SKM-1 (cell line): ENCODE measurements at regions not wholly inside any gene's neighbourhood (a gene's known extent, or its start where the extent isn't known, plus 50 kb on each side); places are given as distances from the start of the nearest gene placed in this dataset.
"Not testable (repeated sequence)": the region's sequence is repeated elsewhere in the genome, so short reads cannot be mapped to it uniquely, and the experiment has no call there.

Source experiments
- DNase-seq: peaks from one replicate; lab custom pipeline; 2025; ENCODE audit not compliant: unreplicated experiment; lab: John Stamatoyannopoulos, UW

DNA sequence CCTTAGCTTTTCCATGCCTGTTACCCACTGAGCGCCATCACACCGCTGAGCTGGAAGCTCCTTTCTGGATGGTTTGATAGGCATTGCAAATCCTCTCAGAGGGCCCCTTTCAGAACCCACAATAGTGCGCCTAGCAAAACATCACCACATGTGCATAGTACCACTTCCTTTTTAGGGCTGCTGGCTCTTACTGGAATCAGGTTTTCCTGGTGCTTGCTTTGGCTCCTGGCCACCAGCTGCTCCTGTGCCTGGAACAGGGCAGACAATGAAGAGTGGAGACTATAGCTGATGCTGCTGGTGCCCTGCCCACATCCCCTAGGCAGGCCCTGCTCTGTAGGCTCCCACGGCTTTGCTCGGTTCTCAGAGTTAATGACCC is 163.6 kb upstream of the SEMA6A start:
- DNase-seq: no peak

DNA sequence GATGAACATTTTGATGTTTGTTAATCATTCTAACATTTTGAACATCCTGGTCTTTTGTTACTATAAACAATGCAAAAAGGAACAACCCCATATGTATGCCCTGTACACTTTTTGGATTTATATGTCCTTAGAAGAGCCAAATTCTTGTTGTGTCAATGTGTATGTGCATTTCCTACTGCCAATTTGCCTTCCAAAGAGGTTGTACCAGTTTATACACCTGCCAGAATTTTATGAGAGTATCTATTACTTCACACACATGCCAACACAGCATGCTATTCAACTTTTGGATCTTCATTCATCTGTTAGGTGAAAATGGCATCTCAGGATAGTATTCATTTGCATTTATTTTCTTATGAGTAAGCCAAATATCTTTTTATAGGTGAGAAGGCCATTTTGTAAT is 162.0 kb upstream of the SEMA6A start:
- DNase-seq: no peak

DNA sequence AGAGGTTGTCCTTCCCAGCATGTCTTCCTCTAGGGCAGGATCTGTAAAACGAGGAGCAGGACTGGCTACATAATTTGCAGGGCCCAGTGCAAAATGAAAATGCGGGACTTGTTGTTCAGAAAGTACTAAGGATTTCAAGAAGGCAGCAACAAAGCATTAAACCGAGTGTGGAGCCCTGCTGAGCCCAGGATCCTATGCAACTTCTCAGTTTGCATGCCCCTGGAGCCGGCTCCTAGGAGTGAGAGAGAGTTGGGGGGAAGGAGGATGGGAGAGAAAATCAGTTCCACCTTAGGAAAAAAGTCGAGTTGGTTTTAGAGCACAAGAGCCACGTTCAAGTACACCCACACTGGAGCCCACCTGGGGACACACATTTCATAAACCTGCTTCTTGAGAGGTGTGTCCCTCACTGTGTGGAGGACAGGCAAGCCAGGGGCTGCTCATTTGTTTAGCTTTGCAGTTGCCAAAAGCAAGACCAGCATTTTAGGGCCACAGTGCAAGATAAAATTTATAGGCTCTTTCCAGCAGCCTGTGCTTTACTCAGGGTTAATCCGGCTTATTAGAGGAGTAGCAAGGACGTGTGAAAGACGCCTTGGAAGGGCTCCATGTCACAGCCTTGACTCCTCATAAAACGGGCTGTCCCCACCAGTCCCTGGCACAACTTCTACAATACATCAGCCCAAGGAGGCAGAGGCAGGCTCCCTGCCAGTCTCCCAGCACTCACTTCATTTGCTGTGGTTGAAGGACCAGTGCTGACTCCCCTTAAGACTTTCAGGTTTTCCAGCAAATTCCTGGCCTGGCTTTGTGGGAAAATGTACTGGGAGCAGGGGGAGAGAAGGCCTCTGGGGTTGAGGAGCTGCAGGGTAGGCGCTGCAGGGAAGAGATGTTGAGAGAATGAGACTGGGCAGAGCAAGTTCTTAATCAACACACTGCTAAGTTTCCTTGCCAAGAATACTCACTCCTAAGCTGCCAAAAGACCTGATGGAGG is 159.7 kb upstream of the SEMA6A start:
- DNase-seq: no peak

DNA sequence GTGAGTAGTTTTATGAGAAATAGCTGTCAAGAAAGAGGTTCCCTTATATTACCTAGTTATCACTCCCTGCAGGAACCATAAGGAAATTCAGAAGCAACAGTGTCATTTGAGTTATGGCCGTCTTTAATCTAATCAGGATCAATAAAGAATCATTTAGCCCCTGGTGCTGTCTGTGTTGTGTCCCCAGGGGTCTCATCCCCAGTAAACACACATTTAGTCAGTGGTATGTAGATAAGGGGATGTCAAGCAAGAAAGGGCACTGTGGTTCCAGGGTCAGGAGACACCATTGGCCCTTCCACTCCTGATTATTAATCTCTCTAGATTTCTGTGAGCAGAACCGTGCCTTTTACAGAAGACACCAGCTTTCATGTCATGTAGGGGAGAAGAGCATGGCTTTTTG is 158.0 kb upstream of the SEMA6A start:
- DNase-seq: no peak

DNA sequence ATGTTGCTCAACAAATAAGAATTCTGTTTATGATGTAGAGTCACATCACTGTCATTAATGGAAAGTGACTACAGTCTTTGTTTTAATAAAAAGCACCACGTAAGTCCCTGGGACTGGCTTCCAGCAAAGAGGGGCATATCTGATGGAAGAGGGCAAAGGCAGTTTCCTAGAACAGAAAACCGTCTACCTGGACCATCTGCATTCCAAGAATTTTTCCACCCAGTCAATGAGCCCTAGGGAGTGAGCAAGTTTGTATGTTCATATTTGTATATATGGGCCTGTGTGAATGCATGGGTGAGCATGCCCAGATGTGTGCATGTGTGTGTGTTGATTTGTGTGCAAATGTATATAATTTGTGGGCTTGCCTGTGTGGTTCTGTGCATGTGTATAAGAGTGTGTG is 156.8 kb upstream of the SEMA6A start:
- no peak for DNase-seq

DNA sequence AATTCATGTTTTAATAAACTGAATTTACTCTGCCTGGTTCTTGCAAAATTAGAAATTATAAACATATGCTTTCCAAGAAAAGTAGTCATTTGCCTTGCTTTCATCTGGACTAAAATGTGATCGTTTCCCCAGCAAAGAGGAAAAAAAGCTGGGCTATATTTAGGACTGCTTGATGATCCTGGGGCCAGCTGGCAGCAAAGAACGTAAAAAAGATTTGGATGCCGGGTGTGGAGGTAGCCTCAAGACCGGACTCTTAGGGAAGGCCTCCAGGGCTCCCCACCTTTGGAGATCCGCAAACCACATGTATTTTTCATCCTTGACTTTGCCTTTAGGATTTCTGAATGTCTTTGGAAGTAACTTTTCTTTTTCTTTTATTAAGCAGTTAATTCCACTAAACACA is 156.1 kb upstream of the SEMA6A start:
- DNase-seq: no peak

DNA sequence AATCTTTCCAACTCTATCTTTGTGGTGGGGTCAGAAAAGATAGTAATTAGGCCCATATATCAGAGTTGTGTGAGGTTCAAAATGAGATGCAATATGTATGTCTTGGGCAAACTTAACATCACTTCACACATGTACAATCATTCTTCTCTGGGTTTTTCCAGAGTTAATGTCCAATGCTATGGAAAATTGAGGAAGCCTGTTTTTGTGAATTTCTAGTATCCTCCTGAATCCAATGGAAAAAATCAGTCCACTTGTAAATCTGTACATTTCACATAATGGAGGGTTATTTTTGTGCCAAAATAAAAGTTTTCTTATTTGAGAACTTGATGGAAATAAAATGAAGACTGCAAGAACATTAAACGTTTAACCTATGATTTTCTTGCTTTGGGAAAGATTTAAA is 155.6 kb upstream of the SEMA6A start:
- no peak for DNase-seq

DNA sequence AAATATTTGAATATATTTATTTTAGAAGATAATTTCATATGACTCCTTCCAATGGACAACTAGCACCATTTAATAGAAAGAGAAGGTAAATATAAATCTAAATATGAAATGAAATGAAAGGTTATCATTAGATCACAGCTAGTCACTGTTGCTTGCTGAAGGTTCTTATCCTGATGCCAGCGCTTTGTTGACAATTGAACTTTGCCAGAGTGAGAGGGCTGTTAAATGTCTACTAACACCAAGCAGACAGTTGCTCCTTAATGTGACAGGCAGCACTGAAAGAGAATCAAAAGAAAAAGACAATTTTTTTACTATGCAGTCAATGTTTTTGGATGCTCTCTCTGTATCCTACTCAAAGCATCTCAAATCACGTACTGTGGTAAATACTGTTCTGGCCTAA is 152.6 kb upstream of the SEMA6A start:
- DNase-seq: no peak

DNA sequence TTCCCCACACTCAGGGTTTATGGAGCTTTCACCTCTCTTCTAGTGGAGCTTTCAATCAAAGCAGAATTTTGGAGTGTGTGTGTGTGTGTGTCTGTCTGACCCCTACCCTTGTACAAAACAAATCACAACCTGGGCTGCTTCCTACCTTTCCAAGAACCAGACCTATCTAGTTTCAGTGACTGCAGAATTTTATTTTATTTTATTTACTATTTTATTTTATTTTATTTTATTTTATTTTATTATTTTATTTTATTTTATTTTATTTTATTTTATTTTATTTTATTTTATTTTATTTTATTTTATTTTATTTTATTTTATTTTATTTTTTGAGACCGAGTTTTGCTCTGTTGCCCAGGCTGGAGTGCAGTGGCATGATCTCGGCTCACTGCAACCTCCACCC is 151.6 kb upstream of the SEMA6A start:
- not testable (repeated sequence) for DNase-seq

DNA sequence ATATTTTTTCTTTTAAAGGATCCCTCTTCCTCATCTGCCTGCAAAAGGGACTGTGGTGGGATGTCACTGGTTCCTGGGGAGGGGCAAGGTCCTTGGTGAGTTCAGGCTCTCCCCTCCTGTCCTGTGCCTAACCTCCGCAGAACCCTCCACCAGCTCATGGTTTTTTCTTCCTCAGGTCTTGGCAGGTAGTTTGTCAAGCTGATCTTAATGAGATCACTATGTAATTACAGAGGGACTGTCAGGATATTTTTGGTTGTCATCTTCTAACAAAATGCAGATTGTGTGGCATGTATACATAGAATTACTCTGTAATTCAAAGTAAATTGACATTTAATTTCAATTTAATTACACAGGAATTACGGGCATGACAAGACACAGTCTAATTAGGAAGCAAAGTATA is 150.3 kb upstream of the SEMA6A start:
- no peak for DNase-seq

DNA sequence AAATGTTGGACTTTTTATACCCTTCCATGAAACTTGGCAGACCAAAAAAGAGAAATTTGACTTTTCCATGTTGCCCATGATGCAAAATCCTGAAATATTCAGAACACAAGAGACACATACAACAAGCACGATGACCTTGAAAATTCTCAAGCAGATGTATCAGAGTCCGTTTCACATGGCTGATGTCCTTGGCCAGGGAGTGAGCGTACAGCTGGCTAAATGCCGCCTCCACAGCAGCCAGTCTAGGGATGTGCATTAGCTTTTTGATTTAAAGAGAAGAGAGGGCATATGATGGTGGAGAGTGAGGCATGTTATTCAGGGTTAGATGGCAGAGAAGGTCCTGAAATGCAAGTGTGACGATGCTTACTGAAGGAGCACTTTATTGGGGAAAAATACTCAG is 148.0 kb upstream of the SEMA6A start:
- DNase-seq: no peak

DNA sequence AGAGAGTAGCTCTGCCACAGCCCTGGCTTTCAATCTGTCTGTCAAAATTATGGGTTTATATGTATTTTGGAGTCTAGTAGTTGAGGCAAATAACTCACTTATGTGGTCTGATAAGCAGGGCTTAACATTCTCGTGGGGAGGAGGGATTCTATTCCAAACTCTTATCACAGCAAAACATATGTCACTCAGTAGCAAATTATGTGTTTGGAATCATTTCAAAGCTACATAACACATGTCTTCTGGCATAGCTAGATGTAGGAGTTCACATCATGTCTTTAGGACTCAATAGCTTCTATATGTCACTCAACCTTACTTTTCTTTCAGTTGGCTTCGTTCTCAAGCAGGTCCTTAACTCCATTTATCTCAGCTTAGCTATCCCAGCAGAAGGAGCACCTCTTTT is 144.5 kb upstream of the SEMA6A start:
- DNase-seq: no peak

DNA sequence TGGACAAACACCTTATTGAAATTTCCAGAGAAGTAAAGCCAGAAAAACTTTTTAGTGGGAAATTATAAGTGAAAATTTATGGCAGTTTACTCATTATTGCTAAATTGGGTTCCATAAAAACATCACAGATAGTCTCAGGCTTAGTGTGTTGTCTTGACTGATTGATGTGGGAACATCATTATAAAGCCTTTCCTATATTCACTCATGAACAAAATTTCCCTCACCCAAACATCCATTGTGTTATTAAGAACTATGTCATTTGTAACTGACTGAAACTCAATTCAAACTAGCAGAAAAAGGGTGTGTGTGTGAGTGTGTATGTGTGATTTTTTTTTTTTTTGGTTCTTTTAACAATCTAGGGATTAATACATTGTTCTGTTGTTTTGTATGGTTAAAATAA is 143.7 kb upstream of the SEMA6A start:
- no peak for DNase-seq

DNA sequence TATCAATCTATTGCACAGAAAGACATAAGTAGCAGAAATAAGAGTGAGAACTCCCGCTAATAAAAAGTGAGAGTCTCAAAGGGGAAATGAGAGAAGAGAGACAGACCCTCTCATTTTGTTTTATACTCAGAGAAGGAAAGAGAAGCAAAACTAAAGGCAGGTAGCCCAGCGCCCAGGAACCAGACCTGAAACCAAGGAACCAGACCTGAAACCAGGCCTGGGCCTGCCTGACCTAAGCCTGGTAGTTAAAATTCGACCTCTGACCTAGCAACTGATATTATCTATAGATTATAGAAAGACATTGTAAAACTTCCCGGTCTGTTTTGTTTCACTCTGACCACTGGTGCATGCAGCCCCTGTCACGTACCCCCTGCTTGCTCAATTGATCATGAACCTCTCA is 134.5 kb upstream of the SEMA6A start:
- DNase-seq: no peak

DNA sequence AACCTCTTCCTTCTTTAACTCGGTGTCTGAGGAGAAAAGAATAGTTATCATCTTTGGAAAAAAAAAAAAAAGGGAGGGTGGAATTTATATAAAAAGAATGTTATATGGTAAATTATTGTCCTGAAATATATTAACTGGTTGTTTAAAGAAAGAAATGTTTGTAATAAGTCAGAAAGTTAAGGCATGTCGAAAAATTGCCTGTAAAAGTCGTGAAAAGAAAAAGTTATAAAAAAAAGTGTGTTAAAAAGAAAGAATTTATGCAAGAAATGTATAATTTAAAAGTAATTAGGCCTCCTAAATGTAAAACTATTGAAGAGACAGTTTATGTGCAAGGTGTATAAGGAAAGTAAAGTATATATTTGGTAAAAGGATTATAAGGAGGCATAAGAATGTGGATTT is 130.5 kb upstream of the SEMA6A start:
- not testable (repeated sequence) for DNase-seq

DNA sequence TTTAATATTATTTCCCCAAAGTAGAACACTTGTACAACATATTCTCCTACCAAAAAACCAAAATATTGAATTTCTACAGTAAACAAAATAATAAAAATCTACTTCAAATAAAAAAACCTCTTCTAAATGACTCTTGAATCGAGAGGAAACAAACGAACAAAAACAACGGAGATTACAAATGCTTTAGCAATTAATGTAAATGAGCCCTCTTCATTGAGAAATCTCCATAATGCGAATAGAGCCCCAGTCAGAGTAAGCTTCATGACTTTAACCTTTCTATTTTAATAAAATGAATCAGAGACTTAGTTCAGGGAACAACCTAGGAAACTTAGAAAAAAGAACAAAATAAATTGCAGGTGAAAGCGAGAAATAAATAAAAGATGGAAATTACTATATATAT is 129.3 kb upstream of the SEMA6A start:
- DNase-seq: no peak

DNA sequence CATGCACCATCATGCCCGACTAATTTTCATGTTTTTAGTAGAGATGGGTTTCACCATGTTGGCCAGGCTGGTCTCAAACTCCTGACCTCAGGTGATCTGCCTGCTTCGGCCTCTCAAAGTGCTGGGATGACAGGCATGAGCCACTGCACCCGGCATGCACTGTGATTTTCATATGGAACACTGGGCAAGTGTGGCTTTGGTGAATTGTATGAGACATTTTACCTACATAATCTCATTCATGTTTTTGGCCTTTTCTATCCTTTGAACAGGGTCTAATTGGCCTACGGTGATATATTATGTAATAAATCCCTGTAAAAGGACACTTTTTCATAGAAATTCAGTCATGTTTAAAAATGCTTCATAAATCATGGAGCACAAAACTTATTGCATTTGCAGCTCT is 128.7 kb upstream of the SEMA6A start:
- no peak for DNase-seq

DNA sequence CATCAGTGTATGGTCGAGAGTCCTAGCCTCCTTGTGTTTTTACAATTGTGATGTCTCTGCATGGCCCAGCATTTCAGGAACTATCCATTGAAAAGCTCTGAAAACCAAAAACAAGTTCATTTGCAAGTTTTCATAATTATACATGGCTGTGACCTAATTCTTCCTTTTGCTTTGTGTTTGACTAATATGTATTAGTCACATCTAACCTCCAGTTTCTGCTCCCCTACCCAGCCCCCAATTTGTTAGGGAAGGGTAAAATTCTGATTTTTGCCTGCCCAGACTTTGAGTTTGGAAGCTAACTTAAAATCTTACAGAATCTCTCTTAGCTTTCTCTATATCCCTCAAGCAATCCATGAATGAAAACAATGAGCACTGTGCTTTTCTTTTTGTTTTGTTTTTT is 128.2 kb upstream of the SEMA6A start:
- DNase-seq: no peak

DNA sequence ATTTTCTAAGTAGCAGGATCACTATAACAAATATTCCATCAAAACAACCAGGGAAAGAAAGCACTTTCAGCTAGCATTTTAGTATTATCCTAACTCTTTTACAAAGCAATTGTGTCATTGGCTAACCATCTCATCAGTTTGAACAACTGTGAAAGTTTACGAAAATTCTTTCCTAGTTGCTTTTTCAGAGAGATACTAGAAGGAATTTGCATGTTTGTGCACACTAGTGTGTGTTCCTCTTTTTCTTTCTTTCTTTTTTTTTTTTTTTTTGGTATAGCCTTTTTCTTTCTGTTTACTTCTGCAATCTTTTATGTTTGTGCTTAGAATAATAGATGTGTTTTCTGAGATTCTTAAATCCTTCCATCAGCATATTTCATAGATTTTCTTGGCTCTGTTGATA is 124.7 kb upstream of the SEMA6A start:
- no peak for DNase-seq

DNA sequence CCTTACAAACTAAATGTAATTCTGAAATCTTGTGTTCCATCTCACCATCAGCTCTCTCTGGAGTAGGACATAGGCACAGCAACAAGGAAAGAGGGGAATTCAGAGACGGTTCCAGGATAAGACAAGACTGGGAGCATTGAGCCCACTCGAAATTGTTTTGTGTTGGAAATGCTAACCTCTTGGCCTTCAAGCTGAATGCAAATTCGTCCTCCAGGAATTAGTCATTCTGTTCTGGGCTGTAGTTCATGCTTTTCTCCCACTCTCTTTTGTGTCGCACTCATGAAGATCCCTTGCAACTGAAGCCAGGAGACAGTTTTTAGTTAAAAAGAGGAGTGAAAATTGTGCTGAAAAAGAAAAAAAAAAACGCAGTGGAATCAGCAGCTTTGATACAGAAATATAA is 121.7 kb upstream of the SEMA6A start:
- no peak for DNase-seq

DNA sequence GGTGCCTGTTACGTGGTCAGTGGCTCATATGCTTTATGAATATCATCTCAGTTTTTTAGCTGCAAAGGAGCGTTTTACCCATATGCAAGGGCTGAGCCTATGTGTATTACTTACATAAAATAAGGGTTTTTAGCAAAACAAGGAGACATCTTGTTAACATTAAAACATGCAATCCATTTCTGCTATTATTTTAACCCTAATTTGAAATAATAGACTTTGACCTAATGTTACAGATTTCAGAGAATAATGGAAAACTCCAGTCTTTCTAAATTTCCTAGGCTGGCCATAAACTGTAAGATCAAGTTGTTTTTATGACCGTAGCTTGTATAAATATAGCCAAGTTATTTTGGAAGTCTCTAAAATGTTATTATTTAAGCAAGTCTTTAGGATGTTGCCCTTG is 121.1 kb upstream of the SEMA6A start:
- no peak for DNase-seq

DNA sequence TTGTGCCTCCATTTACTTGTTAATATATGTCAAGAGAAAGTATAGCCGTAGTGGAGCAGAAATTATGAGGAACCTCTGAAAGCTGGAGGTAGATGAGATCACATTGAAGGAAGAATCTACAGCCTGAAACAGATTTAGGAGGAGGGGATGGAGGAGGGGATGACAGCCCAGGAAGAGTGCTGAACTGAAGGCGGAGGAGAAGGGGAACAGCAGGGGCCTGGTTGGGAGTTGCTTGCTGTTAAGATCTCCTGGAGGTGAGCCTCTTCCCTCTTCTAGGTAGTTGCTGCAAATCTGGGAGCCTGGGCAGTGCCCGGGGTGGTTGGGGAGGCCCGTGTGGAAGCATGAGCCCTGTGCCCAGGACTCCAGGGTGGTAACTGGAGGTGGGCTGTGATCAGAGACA is 111.8 kb upstream of the SEMA6A start:
- no peak for DNase-seq

DNA sequence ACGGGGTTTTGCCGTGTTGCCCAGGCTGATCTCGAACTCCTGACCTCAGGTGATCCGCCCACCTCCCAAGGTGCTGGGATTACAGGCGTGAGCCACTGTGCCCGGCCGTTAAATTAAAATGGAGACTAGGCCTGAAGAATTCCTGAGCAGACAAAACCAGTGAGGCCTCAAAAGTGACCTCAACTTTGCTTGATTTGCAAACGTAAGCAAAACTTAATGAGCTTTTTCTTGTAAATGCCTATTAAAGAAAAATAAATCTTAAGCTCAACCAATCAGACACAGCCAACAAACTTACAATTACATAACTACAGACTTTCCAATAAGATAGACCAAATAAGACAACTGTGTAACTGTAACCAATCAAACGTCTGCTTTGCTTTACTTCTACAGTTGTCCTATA is 111.3 kb upstream of the SEMA6A start:
- no peak for DNase-seq
